Gastroesophageal sphincter (tissue), 3 donors: ENCODE measurements at regions not wholly inside any gene's neighbourhood (a gene's known extent, or its start where the extent isn't known, plus 50 kb on each side); places are given as distances from the start of the nearest gene placed in this dataset.

ENCODE experiments used
- CTCF ChIP-seq, 4 experiments: fragments of 200-600 bp in 2 of 4; fragments of 450-650 bp in 2 of 4; sonication (generic) in 1 of 4; IDR thresholded peaks; one replicate each; pipeline ENCODE4 v1.5.1; 2017 to 2019; ENCODE audit warnings: antibody characterized with exemption in 4 of 4, mild to moderate bottlenecking in 2 of 4, moderate library complexity in 2 of 4
- POLR2AphosphoS5 ChIP-seq: sonication (generic); formaldehyde crosslinking; IDR thresholded peaks from one replicate; pipeline ENCODE4 v1.6.1; 2017; ENCODE audit warnings: antibody characterized with exemption

GRCh38 chr16:6726621-6727020, 606.0 kb upstream of the RBFOX1 start:
- no peak for TF ChIP-seq CTCF (IDR thresholded peaks at IDR 0.05)
- no peak for TF ChIP-seq POLR2AphosphoS5
